TTC549 (cell line): ENCODE measurements at regions not wholly inside any gene's neighbourhood (a gene's known extent, or its start where the extent isn't known, plus 50 kb on each side); places are given as distances from the start of the nearest gene placed in this dataset.
"Not testable (repeated sequence)": the region's sequence is repeated elsewhere in the genome, so short reads cannot be mapped to it uniquely, and the experiment has no call there.

Experiments
- FAIRE-seq: peaks from 2 replicates; lab custom pipeline; 2012; peaks lifted over from hg19 to GRCh38; lab: Jason Lieb, UNC

- no peak for FAIRE-seq
Measured at GRCh38 chr14:21978184-21978998, 304.8 kb upstream of the OR4E1 start.

DNA sequence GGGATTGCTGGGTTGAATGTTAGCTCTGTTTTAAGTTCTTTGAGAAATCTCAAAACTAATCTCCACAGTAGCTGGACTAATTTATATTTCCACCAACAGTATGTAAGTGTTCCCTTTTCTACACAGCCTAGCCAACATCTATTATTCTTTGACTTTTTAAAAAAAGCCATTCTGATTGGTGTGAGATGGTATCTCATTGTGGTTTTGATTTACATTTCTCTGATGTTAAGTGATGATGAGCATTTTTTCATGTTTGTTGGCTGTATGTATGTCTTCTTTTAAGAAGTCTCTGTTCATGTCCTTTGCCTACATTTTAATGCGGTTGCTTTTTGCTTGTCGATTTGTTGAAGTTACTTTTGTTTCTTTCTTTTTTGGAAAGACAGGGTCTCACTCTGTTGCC, 301.1 kb upstream of the OR4E1 start:
- FAIRE-seq = no peak

GRCh38 chr14:21965042-21965441, 291.4 kb upstream of the OR4E1 start:
- FAIRE-seq = no peak

- no peak for FAIRE-seq
Measured at GRCh38 chr14:21964180-21964579, 290.6 kb upstream of the OR4E1 start.

- FAIRE-seq = no peak
Measured at GRCh38 chr14:21960636-21961035, 287.0 kb upstream of the OR4E1 start.

- FAIRE-seq = no peak
Measured at GRCh38 chr14:21941885-21942284, 268.3 kb upstream of the OR4E1 start.

DNA sequence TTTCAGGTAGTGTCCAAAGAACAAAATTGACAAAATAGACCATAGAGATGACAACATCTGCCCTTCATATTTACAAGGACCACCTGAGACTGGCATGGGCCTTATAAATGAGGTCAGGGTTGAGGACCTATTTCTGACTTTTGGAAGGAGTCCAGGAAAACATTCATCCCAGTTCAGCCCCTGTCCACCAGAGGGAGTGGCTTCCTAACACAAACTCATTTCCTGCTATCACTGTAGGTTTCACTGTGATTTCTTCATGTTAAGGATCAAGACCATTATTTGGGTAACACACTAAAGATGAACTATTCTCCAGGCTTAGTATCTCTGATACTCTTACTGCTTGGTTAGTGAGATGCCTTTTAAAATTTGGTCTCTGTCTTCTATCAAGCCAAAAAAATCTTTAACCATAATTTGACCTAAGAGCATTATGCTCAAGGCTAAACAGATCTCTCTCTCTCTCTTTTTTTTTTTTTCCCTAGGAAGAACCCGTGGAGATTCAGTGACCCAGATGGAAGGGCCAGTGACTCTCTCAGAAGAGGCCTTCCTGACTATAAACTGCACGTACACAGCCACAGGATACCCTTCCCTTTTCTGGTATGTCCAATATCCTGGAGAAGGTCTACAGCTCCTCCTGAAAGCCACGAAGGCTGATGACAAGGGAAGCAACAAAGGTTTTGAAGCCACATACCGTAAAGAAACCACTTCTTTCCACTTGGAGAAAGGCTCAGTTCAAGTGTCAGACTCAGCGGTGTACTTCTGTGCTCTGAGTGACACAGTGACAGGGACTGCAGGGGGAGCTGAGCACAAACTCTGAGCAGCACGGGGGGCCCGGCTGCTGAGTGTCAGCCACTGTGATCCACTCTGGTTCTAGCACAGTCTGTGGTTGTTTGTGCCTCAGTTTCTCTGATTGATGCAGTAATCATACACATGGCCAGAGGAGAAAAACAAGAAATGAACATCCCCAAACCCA, 267.6 kb upstream of the OR4E1 start:
- FAIRE-seq = no peak

DNA sequence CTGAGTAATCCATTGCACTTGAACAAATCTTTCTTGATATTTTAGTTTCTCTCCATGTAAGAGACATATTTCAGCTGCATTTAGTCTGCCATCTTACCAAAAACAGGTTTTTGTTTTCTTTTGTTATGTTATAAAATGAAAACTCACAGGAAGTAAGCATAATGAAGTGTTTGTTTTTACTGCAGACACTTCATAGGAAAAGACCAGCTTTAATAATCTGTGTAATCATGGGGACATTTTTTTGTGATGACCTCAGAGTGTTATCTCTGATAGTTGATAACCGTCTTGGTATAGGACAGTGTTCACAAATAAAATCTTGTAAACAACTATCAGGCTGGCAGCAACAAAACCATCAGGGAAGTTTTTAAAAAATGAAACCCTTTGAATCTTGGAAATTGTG, 266.2 kb upstream of the OR4E1 start:
- no peak for FAIRE-seq

DNA sequence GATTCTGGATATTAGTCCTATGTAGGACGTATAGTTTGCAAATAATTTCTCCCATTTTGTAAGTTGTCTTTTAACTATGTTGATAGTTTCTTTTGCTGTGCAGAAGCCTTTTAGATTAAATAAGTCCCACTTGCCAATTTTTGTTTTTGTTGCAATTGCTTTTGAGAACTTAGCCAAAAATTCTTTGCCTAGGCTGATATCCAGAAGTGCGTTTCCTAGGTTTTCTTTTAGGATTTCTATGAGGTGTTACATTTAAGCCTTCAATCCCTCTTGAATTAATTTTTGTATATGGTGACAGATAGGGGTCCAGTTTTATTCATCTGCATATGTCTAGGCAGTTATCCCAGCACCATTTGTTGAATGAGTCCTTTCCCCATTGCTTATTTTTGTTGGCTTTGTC, 264.4 kb upstream of the OR4E1 start:
- no peak for FAIRE-seq

DNA sequence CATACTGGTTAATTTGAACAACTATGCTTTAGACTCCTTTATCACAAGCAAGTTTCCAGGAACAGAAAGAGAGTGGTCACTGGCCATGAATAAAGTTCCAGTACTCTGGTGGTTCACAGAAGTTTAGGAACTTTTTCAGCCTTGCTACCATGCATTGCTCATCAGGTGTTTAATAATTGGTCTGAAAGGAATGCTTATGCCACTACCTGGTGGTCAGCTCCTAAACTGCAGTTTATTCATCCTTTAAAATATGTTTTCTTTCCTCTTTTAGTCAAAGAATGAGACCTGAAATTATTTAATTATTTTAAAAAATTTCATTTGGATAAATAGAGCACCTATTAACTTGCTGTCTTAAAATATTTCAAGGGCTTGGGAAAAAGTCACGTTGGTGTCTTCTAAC, 260.1 kb upstream of the OR4E1 start:
- FAIRE-seq = no peak

- no peak for FAIRE-seq
Measured at GRCh38 chr14:21924479-21924878, 250.9 kb upstream of the OR4E1 start.

DNA sequence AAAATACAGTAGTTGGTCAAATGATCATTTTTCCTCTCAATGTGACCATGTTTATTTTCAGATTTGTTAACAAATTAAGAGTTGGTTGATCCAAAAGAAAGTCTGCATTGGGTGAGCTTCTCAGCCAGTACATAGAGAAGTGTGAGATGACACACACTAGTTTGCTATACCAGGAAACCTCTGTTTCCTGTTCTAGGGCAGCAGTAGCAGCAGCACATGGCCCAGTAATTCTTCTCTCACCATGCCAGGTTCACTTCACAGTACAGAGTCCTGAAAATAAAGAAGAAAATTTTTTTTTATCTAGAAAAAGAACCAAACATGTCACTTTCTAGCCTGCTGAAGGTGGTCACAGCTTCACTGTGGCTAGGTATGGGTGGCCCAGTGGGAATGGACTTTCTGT, 250.2 kb upstream of the OR4E1 start:
- FAIRE-seq = no peak

GRCh38 chr14:21921453-21921852, 247.8 kb upstream of the OR4E1 start:
- no peak for FAIRE-seq

DNA sequence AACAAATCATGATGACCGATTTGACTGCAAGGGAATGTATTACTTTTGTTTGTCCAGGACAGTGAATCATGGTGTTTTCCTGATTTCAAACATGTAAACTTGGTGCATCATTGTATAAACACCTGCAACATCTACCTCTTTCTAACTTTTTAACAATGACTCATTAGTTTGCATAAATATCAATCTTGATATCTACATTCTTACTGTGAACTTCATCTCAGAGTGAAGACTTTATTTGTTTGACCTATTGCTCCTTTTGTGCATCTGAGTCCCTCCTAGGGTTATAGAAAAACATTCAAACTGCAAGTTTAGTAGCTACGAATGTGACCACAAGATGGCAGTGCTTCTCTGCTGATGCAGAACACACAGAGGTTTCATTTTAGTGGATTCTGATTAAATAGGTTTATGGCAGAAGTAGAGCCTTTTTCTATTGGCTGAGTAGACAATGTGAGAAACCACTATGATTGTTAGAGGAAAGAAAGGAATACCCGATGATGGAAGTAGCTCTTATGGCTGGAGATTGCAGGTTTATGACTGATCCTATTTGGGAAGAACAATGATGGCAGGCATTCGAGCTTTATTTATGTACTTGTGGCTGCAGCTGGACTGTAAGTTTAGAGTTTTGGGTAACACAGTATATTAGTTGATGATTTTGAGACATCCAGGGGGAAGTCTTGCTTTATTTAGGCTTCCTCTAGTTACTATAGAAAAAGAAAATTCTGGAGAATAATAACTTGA, 244.2 kb upstream of the OR4E1 start:
- FAIRE-seq = peak; percentile 23

GRCh38 chr14:21915826-21916225, 242.2 kb upstream of the OR4E1 start:
- no peak for FAIRE-seq

DNA sequence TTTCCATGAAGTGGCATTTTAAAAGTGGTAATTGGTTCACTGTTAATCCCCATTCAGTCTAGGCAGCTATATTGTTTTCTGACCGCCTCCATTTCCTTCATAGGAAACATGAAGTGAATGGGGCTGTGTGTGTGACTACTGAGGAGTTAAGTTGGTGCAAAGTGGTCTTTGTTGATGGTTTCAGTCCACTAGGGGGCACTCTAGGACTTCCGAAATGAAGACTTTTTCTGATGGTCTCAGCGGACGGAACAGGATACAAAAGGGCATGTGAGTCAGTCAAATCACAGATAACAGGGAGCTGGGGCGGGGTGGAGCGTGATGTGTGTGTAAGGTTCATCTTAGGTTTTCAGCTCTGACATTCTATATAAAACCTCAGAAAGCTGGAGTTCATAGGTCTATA, 240.1 kb upstream of the OR4E1 start:
- FAIRE-seq = peak; percentile 72

DNA sequence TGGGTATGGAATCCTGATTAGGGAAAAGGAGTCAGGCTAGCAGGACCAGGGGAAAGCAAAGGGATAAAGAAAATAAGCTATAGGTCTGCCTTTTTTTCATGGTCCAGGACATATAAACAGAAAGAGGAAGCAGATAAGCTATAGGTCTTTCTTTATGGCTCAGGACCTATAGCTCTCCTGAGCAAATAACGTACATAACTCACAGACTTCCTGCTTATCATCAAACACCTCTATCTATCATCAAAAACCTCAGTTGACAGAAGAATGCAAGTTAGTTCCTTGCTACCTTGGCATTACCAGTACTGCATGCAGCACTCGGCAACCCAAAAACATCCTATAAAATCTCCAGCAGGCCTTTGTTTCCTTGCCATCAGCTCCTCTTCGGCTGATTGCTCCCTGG, 238.7 kb upstream of the OR4E1 start:
- FAIRE-seq = no peak

- FAIRE-seq = no peak
Measured at GRCh38 chr14:21911877-21912276, 238.3 kb upstream of the OR4E1 start.

- no peak for FAIRE-seq
Measured at GRCh38 chr14:21910260-21910659, 236.6 kb upstream of the OR4E1 start.

GRCh38 chr14:21902561-21903181, 229.1 kb upstream of the OR4E1 start:
- no peak for FAIRE-seq

DNA sequence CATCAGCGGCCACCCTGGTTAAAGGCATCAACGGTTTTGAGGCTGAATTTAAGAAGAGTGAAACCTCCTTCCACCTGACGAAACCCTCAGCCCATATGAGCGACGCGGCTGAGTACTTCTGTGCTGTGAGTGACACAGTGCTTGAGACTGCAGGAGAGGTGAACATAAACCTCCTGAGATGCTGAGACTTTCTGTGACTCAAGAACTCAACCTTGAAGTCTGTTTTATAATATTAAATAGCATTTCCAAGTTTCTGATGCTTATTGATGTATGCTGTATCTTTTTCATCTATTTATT, 221.2 kb upstream of the OR4E1 start:
- FAIRE-seq = not testable (repeated sequence)
